Activated naive CD8-positive, alpha-beta T cell treated with anti-CD3 and anti-CD28 coated beads, Interleukin-2, amount 50 U/mL, for 24 hours (primary cell): ENCODE measurements at regions not wholly inside any gene's neighbourhood (a gene's known extent, or its start where the extent isn't known, plus 50 kb on each side); places are given as distances from the start of the nearest gene placed in this dataset.

Experiments used
- ATAC-seq: fragments of 150-1000 bp; cut with Tn5 transposase; one replicate; pipeline ENCODE4 v1.10.0; 2021
- DNase-seq: peaks from one replicate; pipeline ENCODE4 v3.0.0; 2021
- H3K27ac Mint-ChIP-seq: one replicate; pipeline ENCODE4 v1.8.0; 2021; ENCODE audit warnings: mild to moderate bottlenecking, mixed read lengths
- H3K27me3 Mint-ChIP-seq: one replicate; pipeline ENCODE4 v1.8.0; 2021; ENCODE audit warnings: mixed read lengths
- H3K36me3 Mint-ChIP-seq: one replicate; pipeline ENCODE4 v1.8.0; 2021; ENCODE audit warnings: low read depth, mixed read lengths
- H3K4me1 Mint-ChIP-seq: one replicate; pipeline ENCODE4 v1.8.0; 2021; ENCODE audit warnings: mixed read lengths
- H3K4me3 Mint-ChIP-seq: one replicate; pipeline ENCODE4 v1.8.0; 2021; ENCODE audit warnings: mild to moderate bottlenecking, moderate library complexity, mixed read lengths
- H3K9me3 Mint-ChIP-seq: one replicate; pipeline ENCODE4 v1.8.0; 2021; ENCODE audit warnings: mixed read lengths

- Mint-ChIP-seq H3K27ac (no peak overlapping the region), H3K9me3 (peaks cover 22% of the 10 kb centered on the region), H3K36me3 (no peaks in the 10 kb centered on the region), H3K27me3 (no peaks in the 10 kb centered on the region), H3K4me3 (no peak overlapping the region), H3K4me1 (no peaks in the 10 kb centered on the region)
- ATAC-seq (no peak), DNase-seq (no peak)
Observed at GRCh38 chr5:145574889-145575573, 260.1 kb downstream of the PRELID2 start.

GRCh38 chr5:145568581-145568980 lies 266.6 kb downstream of the PRELID2 start:
- no peak for DNase-seq

GRCh38 chr5:145562931-145563330 lies 272.2 kb downstream of the PRELID2 start:
- H3K27me3 Mint-ChIP-seq, result no peaks in the 10 kb centered on the region

More at GRCh38 chr5:145568581-145568980, 266.6 kb downstream of the PRELID2 start:
- Mint-ChIP-seq H3K27me3 (no peaks in the 10 kb centered on the region), H3K4me3 (no peak overlapping the region), H3K27ac (no peak overlapping the region), H3K9me3 (peaks cover 3% of the 10 kb centered on the region), H3K36me3 (no peaks in the 10 kb centered on the region), H3K4me1 (no peaks in the 10 kb centered on the region)
- no peak for ATAC-seq

GRCh38 chr5:145558288-145558687 lies 276.9 kb downstream of the PRELID2 start:
- no peak overlapping the region for H3K4me3 Mint-ChIP-seq
- DNase-seq (no peak), ATAC-seq (no peak)
- H3K27me3 Mint-ChIP-seq, result no peaks in the 10 kb centered on the region
- no peaks in the 10 kb centered on the region for H3K36me3 Mint-ChIP-seq
- no peaks in the 10 kb centered on the region for H3K9me3 Mint-ChIP-seq
- H3K27ac Mint-ChIP-seq, result no peak overlapping the region
- no peaks in the 10 kb centered on the region for H3K4me1 Mint-ChIP-seq

More at GRCh38 chr5:145562931-145563330, 272.2 kb downstream of the PRELID2 start:
- H3K27ac Mint-ChIP-seq, result no peak overlapping the region
- no peaks in the 10 kb centered on the region for H3K4me1 Mint-ChIP-seq
- no peaks in the 10 kb centered on the region for H3K36me3 Mint-ChIP-seq
- DNase-seq, result no peak
- H3K4me3 Mint-ChIP-seq, result no peak overlapping the region
- no peaks in the 10 kb centered on the region for H3K9me3 Mint-ChIP-seq
- ATAC-seq, result no peak

- DNase-seq, result no peak
- ATAC-seq, result no peak
- Mint-ChIP-seq H3K27me3 (no peaks in the 10 kb centered on the region), H3K4me3 (no peak overlapping the region), H3K4me1 (no peaks in the 10 kb centered on the region), H3K9me3 (no peaks in the 10 kb centered on the region), H3K36me3 (no peaks in the 10 kb centered on the region), H3K27ac (no peak overlapping the region)
Observed at GRCh38 chr5:145557345-145557744, 277.8 kb downstream of the PRELID2 start.

- ATAC-seq (no peak), DNase-seq (no peak)
- Mint-ChIP-seq H3K27me3 (no peaks in the 10 kb centered on the region), H3K4me3 (no peak overlapping the region), H3K36me3 (no peaks in the 10 kb centered on the region), H3K9me3 (peaks cover 4% of the 10 kb centered on the region), H3K4me1 (no peaks in the 10 kb centered on the region), H3K27ac (no peak overlapping the region)
Observed at GRCh38 chr5:145554399-145554798, 280.7 kb downstream of the PRELID2 start.

- ATAC-seq (no peak), DNase-seq (no peak)
- no peak overlapping the region for H3K4me3 Mint-ChIP-seq
- no peaks in the 10 kb centered on the region for H3K27me3 Mint-ChIP-seq
- H3K36me3 Mint-ChIP-seq, result no peaks in the 10 kb centered on the region
- no peaks in the 10 kb centered on the region for H3K4me1 Mint-ChIP-seq
- no peak overlapping the region for H3K27ac Mint-ChIP-seq
- H3K9me3 Mint-ChIP-seq, result peaks cover 4% of the 10 kb centered on the region
Observed at GRCh38 chr5:145553177-145553576, 282.0 kb downstream of the PRELID2 start.

GRCh38 chr5:145551714-145552113 lies 283.4 kb downstream of the PRELID2 start:
- no peak for ATAC-seq
- no peaks in the 10 kb centered on the region for H3K4me1 Mint-ChIP-seq
- DNase-seq, result no peak
- no peak overlapping the region for H3K27ac Mint-ChIP-seq
- H3K27me3 Mint-ChIP-seq, result no peaks in the 10 kb centered on the region
- H3K4me3 Mint-ChIP-seq, result no peak overlapping the region
- peaks cover 4% of the 10 kb centered on the region for H3K9me3 Mint-ChIP-seq
- H3K36me3 Mint-ChIP-seq, result no peaks in the 10 kb centered on the region

- Mint-ChIP-seq H3K36me3 (no peaks in the 10 kb centered on the region), H3K4me1 (no peaks in the 10 kb centered on the region), H3K4me3 (no peak overlapping the region), H3K9me3 (peaks cover 9% of the 10 kb centered on the region), H3K27ac (no peak overlapping the region), H3K27me3 (no peaks in the 10 kb centered on the region)
- ATAC-seq, result no peak
- DNase-seq, result no peak
Observed at GRCh38 chr5:145548097-145548496, 287.0 kb downstream of the PRELID2 start.

GRCh38 chr5:145544401-145544800 lies 290.7 kb downstream of the PRELID2 start:
- DNase-seq (no peak), ATAC-seq (no peak)
- Mint-ChIP-seq H3K4me1 (no peaks in the 10 kb centered on the region), H3K36me3 (no peaks in the 10 kb centered on the region), H3K27me3 (no peaks in the 10 kb centered on the region), H3K4me3 (no peak overlapping the region), H3K27ac (no peak overlapping the region), H3K9me3 (peaks cover 12% of the 10 kb centered on the region)

- peaks cover 12% of the 10 kb centered on the region for H3K9me3 Mint-ChIP-seq
- no peak for ATAC-seq
Observed at GRCh38 chr5:145543968-145544367, 291.2 kb downstream of the PRELID2 start.

GRCh38 chr5:145540375-145540774 lies 294.8 kb downstream of the PRELID2 start:
- no peaks in the 10 kb centered on the region for H3K36me3 Mint-ChIP-seq
- H3K9me3 Mint-ChIP-seq, result peaks cover 27% of the 10 kb centered on the region
- H3K4me3 Mint-ChIP-seq, result no peak overlapping the region
- H3K27me3 Mint-ChIP-seq, result no peaks in the 10 kb centered on the region
- ATAC-seq (no peak), DNase-seq (no peak)
- no peak overlapping the region for H3K27ac Mint-ChIP-seq
- no peaks in the 10 kb centered on the region for H3K4me1 Mint-ChIP-seq

More at GRCh38 chr5:145543968-145544367, 291.2 kb downstream of the PRELID2 start:
- no peaks in the 10 kb centered on the region for H3K4me1 Mint-ChIP-seq
- H3K4me3 Mint-ChIP-seq, result no peak overlapping the region
- no peak overlapping the region for H3K27ac Mint-ChIP-seq
- H3K36me3 Mint-ChIP-seq, result no peaks in the 10 kb centered on the region
- no peak for DNase-seq
- H3K27me3 Mint-ChIP-seq, result no peaks in the 10 kb centered on the region

GRCh38 chr5:145539201-145539600 lies 295.9 kb downstream of the PRELID2 start:
- Mint-ChIP-seq H3K4me1 (no peaks in the 10 kb centered on the region), H3K27ac (no peak overlapping the region)

GRCh38 chr5:145536133-145536532 lies 299.0 kb downstream of the PRELID2 start:
- no peak overlapping the region for H3K27ac Mint-ChIP-seq
- DNase-seq, result no peak
- no peaks in the 10 kb centered on the region for H3K4me1 Mint-ChIP-seq
- no peaks in the 10 kb centered on the region for H3K27me3 Mint-ChIP-seq
- ATAC-seq, result no peak
- peaks cover 24% of the 10 kb centered on the region for H3K9me3 Mint-ChIP-seq
- no peak overlapping the region for H3K4me3 Mint-ChIP-seq
- no peaks in the 10 kb centered on the region for H3K36me3 Mint-ChIP-seq

More at GRCh38 chr5:145539201-145539600, 295.9 kb downstream of the PRELID2 start:
- Mint-ChIP-seq H3K9me3 (peaks cover 24% of the 10 kb centered on the region), H3K4me3 (no peak overlapping the region), H3K36me3 (no peaks in the 10 kb centered on the region), H3K27me3 (no peaks in the 10 kb centered on the region)
- ATAC-seq (no peak), DNase-seq (no peak)

- H3K9me3 Mint-ChIP-seq, result peaks cover 2% of the 10 kb centered on the region
- H3K4me1 Mint-ChIP-seq, result no peaks in the 10 kb centered on the region
- DNase-seq, result no peak
- no peak overlapping the region for H3K4me3 Mint-ChIP-seq
- no peak overlapping the region for H3K27ac Mint-ChIP-seq
- ATAC-seq, result no peak
- no peaks in the 10 kb centered on the region for H3K27me3 Mint-ChIP-seq
- no peaks in the 10 kb centered on the region for H3K36me3 Mint-ChIP-seq
Observed at GRCh38 chr5:145531038-145531734, 304.0 kb downstream of the PRELID2 start.
